HepG2 (cell line): ENCODE measurements at regions not wholly inside any gene's neighbourhood (a gene's known extent, or its start where the extent isn't known, plus 50 kb on each side); places are given as distances from the start of the nearest gene placed in this dataset.

Source experiments
- BHLHE40 ChIP-seq: IDR thresholded peaks from 2 replicates; pipeline ENCODE4 v1.6.1; 2011; ENCODE audit warnings: low read length, improper control_type of control experiment
- GATAD1 ChIP-seq: IDR thresholded peaks from 2 replicates; pipeline ENCODE4 v1.6.1; 2016; ENCODE audit warnings: missing genetic modification reagents, missing compliant biosample characterization
- HMGA1 ChIP-seq: sonication (generic); formaldehyde crosslinking; conservative IDR thresholded peaks from 2 replicates; pipeline ENCODE4 v1.4.0; 2020; ENCODE audit warnings: missing genetic modification reagents
- MED1 ChIP-seq: sonication (generic); formaldehyde crosslinking; IDR thresholded peaks from 2 replicates; pipeline ENCODE4 v1.4.0; 2020; ENCODE audit warnings: missing genetic modification reagents
- MEIS1 ChIP-seq: sonication (generic); formaldehyde crosslinking; IDR thresholded peaks from 2 replicates; pipeline ENCODE4 v1.9.0; 2021; ENCODE audit warnings: mild to moderate bottlenecking, missing genetic modification reagents, moderate library complexity, borderline replicate concordance
- SIX4 ChIP-seq: sonication (generic); formaldehyde crosslinking; IDR thresholded peaks from 2 replicates; pipeline ENCODE4 v1.4.0; 2020; ENCODE audit warnings: missing genetic modification reagents
- STAT5B ChIP-seq: sonication (generic); formaldehyde crosslinking; IDR thresholded peaks from 2 replicates; pipeline ENCODE4 v1.4.0; 2020; ENCODE audit warnings: missing genetic modification reagents
- ZNF335 ChIP-seq: sonication (generic); formaldehyde crosslinking; IDR thresholded peaks from 2 replicates; pipeline ENCODE4 v1.4.0; 2020; ENCODE audit warnings: missing genetic modification reagents
- ZNF354B ChIP-seq: sonication (generic); formaldehyde crosslinking; IDR thresholded peaks from 2 replicates; pipeline ENCODE4 v1.8.0; 2022; ENCODE audit warnings: mild to moderate bottlenecking, missing genetic modification reagents
- TF ChIP-seq, protein P1 (sequence below): sonication (generic); formaldehyde crosslinking; IDR thresholded peaks from 2 replicates; pipeline ENCODE4 v1.4.0; 2020; ENCODE audit warnings: missing genetic modification reagents, mild to moderate bottlenecking, borderline replicate concordance
- TF ChIP-seq, protein P2 (sequence below): sonication (generic); formaldehyde crosslinking; IDR thresholded peaks from 2 replicates; pipeline ENCODE4 v1.8.0; 2022; ENCODE audit warnings: missing genetic modification reagents, low read depth, mild to moderate bottlenecking, borderline replicate concordance
- TF ChIP-seq, protein P3 (sequence below): sonication (generic); formaldehyde crosslinking; IDR thresholded peaks from 2 replicates; pipeline ENCODE4 v1.5.0; 2020; ENCODE audit warnings: mild to moderate bottlenecking, missing genetic modification reagents, borderline replicate concordance
- TF ChIP-seq, protein P4 (sequence below): IDR thresholded peaks from 2 replicates; pipeline ENCODE4 v1.6.1; 2016; ENCODE audit warnings: low read depth
- TF ChIP-seq, protein P5 (sequence below): sonication (generic); formaldehyde crosslinking; IDR thresholded peaks from 2 replicates; pipeline ENCODE4 v1.9.0; 2021; ENCODE audit warnings: missing genetic modification reagents, mild to moderate bottlenecking, borderline replicate concordance
- TF ChIP-seq, protein P6 (sequence below): sonication (generic); formaldehyde crosslinking; IDR thresholded peaks from 2 replicates; pipeline ENCODE4 v1.5.0; 2020; ENCODE audit warnings: missing genetic modification reagents

DNA sequence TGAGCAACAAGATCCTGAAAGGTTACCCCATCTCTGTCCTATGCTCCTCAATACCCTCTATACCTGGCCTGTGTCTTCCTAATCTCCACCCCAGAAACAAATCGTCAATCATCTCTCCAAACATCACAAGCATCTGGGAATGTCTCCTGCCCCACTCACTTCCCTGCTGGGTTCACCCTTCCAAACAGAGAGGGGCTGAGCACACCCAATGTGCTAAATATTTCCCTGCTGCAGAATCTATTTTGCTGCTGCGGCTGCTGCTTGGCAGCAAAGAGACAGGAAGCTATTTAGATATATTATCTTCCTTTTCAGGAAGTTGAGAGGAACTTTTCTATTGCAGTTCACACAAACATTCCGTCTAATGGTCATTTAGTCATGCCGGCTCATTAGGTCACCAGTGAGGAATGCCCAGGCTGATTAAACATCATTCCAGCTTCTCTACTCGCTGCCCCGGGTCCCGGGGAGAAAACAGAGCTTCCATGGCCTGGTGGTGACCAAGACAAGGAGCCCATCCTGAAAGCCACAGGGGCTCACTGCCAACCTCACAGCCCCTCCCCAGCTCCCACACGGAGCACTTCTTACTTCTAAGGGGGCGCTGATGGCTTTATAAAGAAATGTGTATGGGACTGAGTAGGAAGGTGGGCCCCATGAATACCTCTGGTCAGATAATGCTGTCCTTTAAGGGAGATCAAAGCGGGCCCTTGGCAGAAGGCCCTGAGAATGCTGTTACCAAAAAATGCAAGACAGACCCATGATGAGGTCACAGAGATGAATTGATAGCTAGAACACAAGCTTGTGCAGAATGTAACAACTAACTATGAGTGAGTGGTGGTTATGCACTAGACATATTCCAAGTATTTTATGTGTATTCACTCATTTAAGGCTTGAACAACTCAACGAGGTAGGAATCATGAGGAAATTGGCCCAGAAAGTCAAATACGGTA, 218.3 kb downstream of the SOX9 start (continued):
- TF ChIP-seq, protein P1, sequence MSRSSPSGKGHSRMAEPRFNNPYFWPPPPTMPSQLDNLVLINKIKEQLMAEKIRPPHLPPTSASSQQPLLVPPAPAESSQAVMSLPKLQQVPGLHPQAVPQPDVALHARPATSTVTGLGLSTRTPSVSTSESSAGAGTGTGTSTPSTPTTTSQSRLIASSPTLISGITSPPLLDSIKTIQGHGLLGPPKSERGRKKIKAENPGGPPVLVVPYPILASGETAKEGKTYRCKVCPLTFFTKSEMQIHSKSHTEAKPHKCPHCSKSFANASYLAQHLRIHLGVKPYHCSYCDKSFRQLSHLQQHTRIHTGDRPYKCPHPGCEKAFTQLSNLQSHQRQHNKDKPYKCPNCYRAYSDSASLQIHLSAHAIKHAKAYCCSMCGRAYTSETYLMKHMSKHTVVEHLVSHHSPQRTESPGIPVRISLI (CRISPR knock-in tag), result peak; percentile 29; the same call in 1 of the 2 replicates
- TF ChIP-seq, protein P2, sequence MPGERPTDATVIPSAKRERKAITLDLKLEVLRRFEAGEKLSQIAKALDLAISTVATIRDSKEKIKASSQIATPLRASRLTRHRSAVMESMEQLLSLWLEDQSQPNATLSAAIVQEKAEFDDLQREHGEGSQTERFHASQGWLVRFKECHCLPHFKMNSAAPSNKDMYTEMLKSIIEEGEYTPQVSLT (CRISPR knock-in tag), result no peak
- TF ChIP-seq STAT5B (CRISPR knock-in tag) (no peak), ZNF354B (no peak), MED1 (peak; percentile 93), SIX4 (CRISPR knock-in tag) (no peak), HMGA1 (CRISPR knock-in tag) (no peak), ZNF335 (no peak), MEIS1 (CRISPR knock-in tag) (no peak), GATAD1 (CRISPR knock-in tag) (no peak), BHLHE40 (no peak)
- TF ChIP-seq, protein P3, sequence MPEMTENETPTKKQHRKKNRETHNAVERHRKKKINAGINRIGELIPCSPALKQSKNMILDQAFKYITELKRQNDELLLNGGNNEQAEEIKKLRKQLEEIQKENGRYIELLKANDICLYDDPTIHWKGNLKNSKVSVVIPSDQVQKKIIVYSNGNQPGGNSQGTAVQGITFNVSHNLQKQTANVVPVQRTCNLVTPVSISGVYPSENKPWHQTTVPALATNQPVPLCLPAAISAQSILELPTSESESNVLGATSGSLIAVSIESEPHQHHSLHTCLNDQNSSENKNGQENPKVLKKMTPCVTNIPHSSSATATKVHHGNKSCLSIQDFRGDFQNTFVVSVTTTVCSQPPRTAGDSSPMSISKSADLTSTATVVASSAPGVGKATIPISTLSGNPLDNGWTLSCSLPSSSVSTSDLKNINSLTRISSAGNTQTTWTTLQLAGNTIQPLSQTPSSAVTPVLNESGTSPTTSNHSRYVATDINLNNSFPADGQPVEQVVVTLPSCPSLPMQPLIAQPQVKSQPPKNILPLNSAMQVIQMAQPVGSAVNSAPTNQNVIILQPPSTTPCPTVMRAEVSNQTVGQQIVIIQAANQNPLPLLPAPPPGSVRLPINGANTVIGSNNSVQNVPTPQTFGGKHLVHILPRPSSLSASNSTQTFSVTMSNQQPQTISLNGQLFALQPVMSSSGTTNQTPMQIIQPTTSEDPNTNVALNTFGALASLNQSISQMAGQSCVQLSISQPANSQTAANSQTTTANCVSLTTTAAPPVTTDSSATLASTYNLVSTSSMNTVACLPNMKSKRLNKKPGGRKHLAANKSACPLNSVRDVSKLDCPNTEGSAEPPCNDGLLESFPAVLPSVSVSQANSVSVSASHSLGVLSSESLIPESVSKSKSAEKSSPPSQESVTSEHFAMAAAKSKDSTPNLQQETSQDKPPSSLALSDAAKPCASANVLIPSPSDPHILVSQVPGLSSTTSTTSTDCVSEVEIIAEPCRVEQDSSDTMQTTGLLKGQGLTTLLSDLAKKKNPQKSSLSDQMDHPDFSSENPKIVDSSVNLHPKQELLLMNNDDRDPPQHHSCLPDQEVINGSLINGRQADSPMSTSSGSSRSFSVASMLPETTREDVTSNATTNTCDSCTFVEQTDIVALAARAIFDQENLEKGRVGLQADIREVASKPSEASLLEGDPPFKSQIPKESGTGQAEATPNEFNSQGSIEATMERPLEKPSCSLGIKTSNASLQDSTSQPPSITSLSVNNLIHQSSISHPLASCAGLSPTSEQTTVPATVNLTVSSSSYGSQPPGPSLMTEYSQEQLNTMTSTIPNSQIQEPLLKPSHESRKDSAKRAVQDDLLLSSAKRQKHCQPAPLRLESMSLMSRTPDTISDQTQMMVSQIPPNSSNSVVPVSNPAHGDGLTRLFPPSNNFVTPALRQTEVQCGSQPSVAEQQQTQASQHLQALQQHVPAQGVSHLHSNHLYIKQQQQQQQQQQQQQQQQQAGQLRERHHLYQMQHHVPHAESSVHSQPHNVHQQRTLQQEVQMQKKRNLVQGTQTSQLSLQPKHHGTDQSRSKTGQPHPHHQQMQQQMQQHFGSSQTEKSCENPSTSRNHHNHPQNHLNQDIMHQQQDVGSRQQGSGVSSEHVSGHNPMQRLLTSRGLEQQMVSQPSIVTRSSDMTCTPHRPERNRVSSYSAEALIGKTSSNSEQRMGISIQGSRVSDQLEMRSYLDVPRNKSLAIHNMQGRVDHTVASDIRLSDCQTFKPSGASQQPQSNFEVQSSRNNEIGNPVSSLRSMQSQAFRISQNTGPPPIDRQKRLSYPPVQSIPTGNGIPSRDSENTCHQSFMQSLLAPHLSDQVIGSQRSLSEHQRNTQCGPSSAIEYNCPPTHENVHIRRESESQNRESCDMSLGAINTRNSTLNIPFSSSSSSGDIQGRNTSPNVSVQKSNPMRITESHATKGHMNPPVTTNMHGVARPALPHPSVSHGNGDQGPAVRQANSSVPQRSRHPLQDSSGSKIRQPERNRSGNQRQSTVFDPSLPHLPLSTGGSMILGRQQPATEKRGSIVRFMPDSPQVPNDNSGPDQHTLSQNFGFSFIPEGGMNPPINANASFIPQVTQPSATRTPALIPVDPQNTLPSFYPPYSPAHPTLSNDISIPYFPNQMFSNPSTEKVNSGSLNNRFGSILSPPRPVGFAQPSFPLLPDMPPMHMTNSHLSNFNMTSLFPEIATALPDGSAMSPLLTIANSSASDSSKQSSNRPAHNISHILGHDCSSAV (CRISPR knock-in tag), result no peak
- TF ChIP-seq, protein P4, sequence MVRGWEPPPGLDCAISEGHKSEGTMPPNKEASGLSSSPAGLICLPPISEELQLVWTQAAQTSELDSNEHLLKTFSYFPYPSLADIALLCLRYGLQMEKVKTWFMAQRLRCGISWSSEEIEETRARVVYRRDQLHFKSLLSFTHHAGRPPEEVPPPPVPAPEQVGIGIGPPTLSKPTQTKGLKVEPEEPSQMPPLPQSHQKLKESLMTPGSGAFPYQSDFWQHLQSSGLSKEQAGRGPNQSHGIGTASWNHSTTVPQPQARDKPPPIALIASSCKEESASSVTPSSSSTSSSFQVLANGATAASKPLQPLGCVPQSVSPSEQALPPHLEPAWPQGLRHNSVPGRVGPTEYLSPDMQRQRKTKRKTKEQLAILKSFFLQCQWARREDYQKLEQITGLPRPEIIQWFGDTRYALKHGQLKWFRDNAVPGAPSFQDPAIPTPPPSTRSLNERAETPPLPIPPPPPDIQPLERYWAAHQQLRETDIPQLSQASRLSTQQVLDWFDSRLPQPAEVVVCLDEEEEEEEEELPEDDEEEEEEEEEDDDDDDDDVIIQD (CRISPR knock-in tag), result 0 out of 2 replicates have a peak, but pooled peaks have one; percentile 37
- TF ChIP-seq, protein P5, sequence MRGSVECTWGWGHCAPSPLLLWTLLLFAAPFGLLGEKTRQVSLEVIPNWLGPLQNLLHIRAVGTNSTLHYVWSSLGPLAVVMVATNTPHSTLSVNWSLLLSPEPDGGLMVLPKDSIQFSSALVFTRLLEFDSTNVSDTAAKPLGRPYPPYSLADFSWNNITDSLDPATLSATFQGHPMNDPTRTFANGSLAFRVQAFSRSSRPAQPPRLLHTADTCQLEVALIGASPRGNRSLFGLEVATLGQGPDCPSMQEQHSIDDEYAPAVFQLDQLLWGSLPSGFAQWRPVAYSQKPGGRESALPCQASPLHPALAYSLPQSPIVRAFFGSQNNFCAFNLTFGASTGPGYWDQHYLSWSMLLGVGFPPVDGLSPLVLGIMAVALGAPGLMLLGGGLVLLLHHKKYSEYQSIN (CRISPR knock-in tag), result no peak
- TF ChIP-seq, protein P6, sequence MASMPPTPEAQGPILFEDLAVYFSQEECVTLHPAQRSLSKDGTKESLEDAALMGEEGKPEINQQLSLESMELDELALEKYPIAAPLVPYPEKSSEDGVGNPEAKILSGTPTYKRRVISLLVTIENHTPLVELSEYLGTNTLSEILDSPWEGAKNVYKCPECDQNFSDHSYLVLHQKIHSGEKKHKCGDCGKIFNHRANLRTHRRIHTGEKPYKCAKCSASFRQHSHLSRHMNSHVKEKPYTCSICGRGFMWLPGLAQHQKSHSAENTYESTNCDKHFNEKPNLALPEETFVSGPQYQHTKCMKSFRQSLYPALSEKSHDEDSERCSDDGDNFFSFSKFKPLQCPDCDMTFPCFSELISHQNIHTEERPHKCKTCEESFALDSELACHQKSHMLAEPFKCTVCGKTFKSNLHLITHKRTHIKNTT (CRISPR knock-in tag), result no peak
